HEK293T (cell line): ENCODE measurements at regions not wholly inside any gene's neighbourhood (a gene's known extent, or its start where the extent isn't known, plus 50 kb on each side); places are given as distances from the start of the nearest gene placed in this dataset.

Experiments
- ARNT ChIP-seq: fragments of 450-650 bp; IDR thresholded peaks from 2 replicates; pipeline ENCODE4 v1.6.1; 2017; ENCODE audit warnings: mild to moderate bottlenecking
- BHLHE40 ChIP-seq: fragments of 450-650 bp; IDR thresholded peaks from 2 replicates; pipeline ENCODE4 v1.6.1; 2016; ENCODE audit warnings: mild to moderate bottlenecking, moderate library complexity, borderline replicate concordance
- ELF4 ChIP-seq: fragments of 450-650 bp; IDR thresholded peaks from 2 replicates; pipeline ENCODE4 v1.6.1; 2017; ENCODE audit warnings: antibody characterized with exemption
- FOXA1 ChIP-seq: fragments of 450-650 bp; IDR thresholded peaks from 2 replicates; pipeline ENCODE4 v1.6.1; 2016; ENCODE audit warnings: mild to moderate bottlenecking
- FOXK2 ChIP-seq: fragments of 450-650 bp; IDR thresholded peaks from 2 replicates; pipeline ENCODE4 v1.6.1; 2016; ENCODE audit warnings: mild to moderate bottlenecking
- FOXM1 ChIP-seq: fragments of 450-650 bp; IDR thresholded peaks from 2 replicates; pipeline ENCODE4 v1.6.1; 2017; ENCODE audit warnings: mild to moderate bottlenecking, borderline replicate concordance
- HDGF ChIP-seq: fragments of 450-650 bp; IDR thresholded peaks from 2 replicates; pipeline ENCODE4 v1.6.1; 2017; ENCODE audit warnings: antibody characterized with exemption, borderline replicate concordance
- NFRKB ChIP-seq: fragments of 450-650 bp; IDR thresholded peaks from 2 replicates; pipeline ENCODE4 v1.6.1; 2016; ENCODE audit warnings: mild to moderate bottlenecking, moderate library complexity
- SP1 ChIP-seq: fragments of 450-650 bp; IDR thresholded peaks from 2 replicates; pipeline ENCODE4 v1.6.1; 2017
- SUZ12 ChIP-seq: fragments of 450-650 bp; IDR thresholded peaks from 2 replicates; pipeline ENCODE4 v1.6.1; 2016; ENCODE audit warnings: mild to moderate bottlenecking
- ZNF384 ChIP-seq: fragments of 450-650 bp; IDR thresholded peaks from 2 replicates; pipeline ENCODE4 v1.6.1; 2016

- TF ChIP-seq BHLHE40 = no peak
- TF ChIP-seq FOXA1 = no peak
- TF ChIP-seq HDGF = no peak
- TF ChIP-seq SP1 = no peak
- no peak for TF ChIP-seq ZNF384
- no peak for TF ChIP-seq SUZ12
- TF ChIP-seq NFRKB = no peak
- no peak for TF ChIP-seq ELF4
- TF ChIP-seq FOXM1 = no peak
- no peak for TF ChIP-seq FOXK2
- TF ChIP-seq ARNT = no peak
Observed at GRCh38 chr5:158155067-158155466, 296.1 kb upstream of the CLINT1 start.
